Mesothelial cell of epicardium (in vitro differentiated cells): ENCODE measurements at regions not wholly inside any gene's neighbourhood (a gene's known extent, or its start where the extent isn't known, plus 50 kb on each side); places are given as distances from the start of the nearest gene placed in this dataset.

Experiments
- DNase-seq, 2 experiments: peaks; one replicate each; pipeline ENCODE4 v3.0.0; 2021; ENCODE audit warnings: low spot score in 2 of 2; ENCODE audit not compliant: unreplicated experiment in 2 of 2
- H3K27ac Mint-ChIP-seq: 2 replicates; pipeline ENCODE4 v1.8.0; 2021; ENCODE audit warnings: mixed read lengths
- H3K27me3 Mint-ChIP-seq: 2 replicates; pipeline ENCODE4 v1.8.0; 2021; ENCODE audit warnings: low read depth, mixed read lengths
- H3K36me3 Mint-ChIP-seq: 2 replicates; pipeline ENCODE4 v1.8.0; 2021; ENCODE audit warnings: mixed read lengths
- H3K4me1 Mint-ChIP-seq: 2 replicates; pipeline ENCODE4 v1.8.0; 2021; ENCODE audit warnings: mixed read lengths
- H3K4me3 Mint-ChIP-seq: 2 replicates; pipeline ENCODE4 v1.8.0; 2021; ENCODE audit warnings: mild to moderate bottlenecking, moderate library complexity, mixed read lengths
- H3K9me3 Mint-ChIP-seq: 2 replicates; pipeline ENCODE4 v1.8.0; 2021; ENCODE audit warnings: mixed read lengths
- CTCF ChIP-seq: fragments of 200-600 bp; sonication (generic); IDR thresholded peaks from one replicate; pipeline ENCODE4 v1.5.0; 2021; ENCODE audit warnings: antibody characterized with exemption; ENCODE audit not compliant: unreplicated experiment

- Mint-ChIP-seq H3K27ac (no peak overlapping the region), H3K4me3 (no peak overlapping the region), H3K27me3 (no peaks in the 10 kb centered on the region)
Measured at GRCh38 chr3:148158210-148158609, 539.5 kb upstream of the AGTR1 start.

DNA sequence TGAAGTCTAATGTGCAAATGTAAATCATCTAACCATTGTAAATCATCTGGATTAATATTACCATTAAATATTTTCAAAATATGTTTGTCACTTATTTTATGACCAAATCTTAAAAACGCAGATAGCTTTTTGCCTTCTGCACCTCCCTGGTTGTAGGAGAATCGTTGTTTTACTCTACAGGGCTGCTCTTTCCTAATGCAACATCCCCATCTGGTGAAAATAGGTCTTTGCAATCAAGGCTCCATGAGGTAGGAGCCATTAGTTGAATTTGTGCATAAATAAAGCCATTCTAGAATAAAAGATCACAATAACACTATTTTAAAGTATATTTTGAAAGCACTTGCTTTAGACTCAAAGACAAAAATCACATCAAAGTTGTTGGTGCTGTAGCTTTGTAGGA lies 535.6 kb upstream of the AGTR1 start:
- no peaks in the 10 kb centered on the region for H3K27me3 Mint-ChIP-seq
- DNase-seq, result no peak
- no peak for TF ChIP-seq CTCF
- no peaks in the 10 kb centered on the region for H3K4me1 Mint-ChIP-seq
- H3K27ac Mint-ChIP-seq, result no peak overlapping the region
- no peaks in the 10 kb centered on the region for H3K36me3 Mint-ChIP-seq
- no peak overlapping the region for H3K4me3 Mint-ChIP-seq
- H3K9me3 Mint-ChIP-seq, result peaks cover 4% of the 10 kb centered on the region

More at GRCh38 chr3:148158210-148158609, 539.5 kb upstream of the AGTR1 start:
- peaks cover 4% of the 10 kb centered on the region for H3K9me3 Mint-ChIP-seq
- no peak for TF ChIP-seq CTCF
- no peaks in the 10 kb centered on the region for H3K4me1 Mint-ChIP-seq
- DNase-seq, result no peak
- H3K36me3 Mint-ChIP-seq, result no peaks in the 10 kb centered on the region

- no peaks in the 10 kb centered on the region for H3K4me1 Mint-ChIP-seq
- H3K4me3 Mint-ChIP-seq, result no peak overlapping the region
- peaks cover 6% of the 10 kb centered on the region for H3K27me3 Mint-ChIP-seq
- H3K27ac Mint-ChIP-seq, result no peak overlapping the region
- no peak for TF ChIP-seq CTCF
- H3K36me3 Mint-ChIP-seq, result no peaks in the 10 kb centered on the region
- H3K9me3 Mint-ChIP-seq, result no peaks in the 10 kb centered on the region
- no peak for DNase-seq
Measured at GRCh38 chr3:148168347-148168746, 529.4 kb upstream of the AGTR1 start.

DNA sequence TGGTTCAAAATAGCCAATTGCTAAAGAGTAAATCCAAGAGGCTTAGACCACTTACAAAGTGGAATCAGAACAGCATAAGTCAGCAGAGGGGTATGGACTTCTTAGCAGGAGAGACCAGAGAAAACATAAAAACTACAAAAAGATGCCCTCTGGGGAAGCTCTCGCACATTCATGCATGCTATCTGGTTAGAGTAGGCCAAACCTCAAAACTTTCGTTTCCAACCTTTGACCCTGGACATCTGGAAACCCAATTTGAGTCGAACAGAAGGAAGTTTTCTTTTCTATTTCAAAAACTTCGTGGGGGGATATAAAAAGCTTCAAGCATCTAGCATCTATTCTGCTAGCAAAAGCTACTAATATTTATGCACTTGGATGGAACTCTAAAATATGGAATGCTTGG lies 523.9 kb upstream of the AGTR1 start:
- Mint-ChIP-seq H3K36me3 (no peaks in the 10 kb centered on the region), H3K27me3 (peaks cover 6% of the 10 kb centered on the region), H3K9me3 (no peaks in the 10 kb centered on the region), H3K4me1 (no peaks in the 10 kb centered on the region), H3K27ac (no peak overlapping the region), H3K4me3 (no peak overlapping the region)
- no peak for DNase-seq
- TF ChIP-seq CTCF, result no peak

DNA sequence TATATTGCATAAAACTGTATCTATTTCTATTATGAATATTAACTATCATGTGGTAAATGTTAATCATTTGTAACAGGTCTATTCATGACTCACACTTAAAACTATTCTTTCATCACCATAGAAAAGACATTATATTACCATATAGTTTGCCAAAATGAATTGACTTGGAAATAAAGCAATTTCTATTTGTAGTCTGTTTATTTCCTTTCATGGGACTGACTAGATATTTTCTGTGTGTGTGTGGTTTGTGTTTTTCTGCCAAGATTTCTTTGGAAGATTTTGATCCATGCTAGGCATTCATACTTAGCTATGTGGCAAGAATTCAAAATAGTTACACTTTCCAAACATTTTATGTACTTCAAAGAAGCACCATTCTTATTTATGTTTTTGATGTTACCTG lies 522.5 kb upstream of the AGTR1 start:
- Mint-ChIP-seq H3K9me3 (no peaks in the 10 kb centered on the region), H3K4me3 (no peak overlapping the region), H3K4me1 (no peaks in the 10 kb centered on the region), H3K27ac (no peak overlapping the region), H3K36me3 (no peaks in the 10 kb centered on the region), H3K27me3 (peaks cover 2% of the 10 kb centered on the region)
- no peak for TF ChIP-seq CTCF
- DNase-seq, result no peak

GRCh38 chr3:148178503-148178902 lies 519.2 kb upstream of the AGTR1 start:
- H3K27me3 Mint-ChIP-seq, result no peaks in the 10 kb centered on the region
- H3K4me3 Mint-ChIP-seq, result no peak overlapping the region
- H3K27ac Mint-ChIP-seq, result no peak overlapping the region
- H3K36me3 Mint-ChIP-seq, result no peaks in the 10 kb centered on the region
- no peaks in the 10 kb centered on the region for H3K4me1 Mint-ChIP-seq
- no peaks in the 10 kb centered on the region for H3K9me3 Mint-ChIP-seq
- no peak for TF ChIP-seq CTCF
- no peak for DNase-seq
